Progenitor cell of endocrine pancreas (in vitro differentiated cells): ENCODE measurements at regions not wholly inside any gene's neighbourhood (a gene's known extent, or its start where the extent isn't known, plus 50 kb on each side); places are given as distances from the start of the nearest gene placed in this dataset.

Experiments
- DNase-seq: peaks from one replicate; pipeline ENCODE4 v3.0.0; 2021; ENCODE audit warnings: low spot score; ENCODE audit not compliant: unreplicated experiment
- H3K27ac Mint-ChIP-seq: 2 replicates; pipeline ENCODE4 v1.8.0; 2021; ENCODE audit warnings: mild to moderate bottlenecking, moderate library complexity, mixed read lengths
- H3K27me3 Mint-ChIP-seq: 2 replicates; pipeline ENCODE4 v1.8.0; 2021; ENCODE audit warnings: mixed read lengths
- H3K36me3 Mint-ChIP-seq: 2 replicates; pipeline ENCODE4 v1.8.0; 2022; ENCODE audit warnings: mixed read lengths; ENCODE audit not compliant: insufficient read depth
- H3K4me1 Mint-ChIP-seq: 2 replicates; pipeline ENCODE4 v1.8.0; 2021; ENCODE audit warnings: low read depth, mixed read lengths
- H3K4me3 Mint-ChIP-seq: 2 replicates; pipeline ENCODE4 v1.8.0; 2021; ENCODE audit warnings: low read depth, mild to moderate bottlenecking, moderate library complexity, mixed read lengths
- H3K9me3 Mint-ChIP-seq: 2 replicates; pipeline ENCODE4 v1.8.0; 2021; ENCODE audit warnings: low read depth, mixed read lengths
- CTCF ChIP-seq: fragments of 200-600 bp; sonication (generic); IDR thresholded peaks from one replicate; pipeline ENCODE4 v1.5.0; 2021; ENCODE audit warnings: antibody characterized with exemption, mild to moderate bottlenecking; ENCODE audit not compliant: unreplicated experiment

GRCh38 chr20:10925767-10926166 lies 252.0 kb upstream of the JAG1 start:
- H3K9me3 Mint-ChIP-seq, result peaks cover 9% of the 10 kb centered on the region
- TF ChIP-seq CTCF, result no peak
- no peak for DNase-seq
- H3K27ac Mint-ChIP-seq, result no peak overlapping the region
- no peaks in the 10 kb centered on the region for H3K36me3 Mint-ChIP-seq
- H3K4me1 Mint-ChIP-seq, result peaks cover 11% of the 10 kb centered on the region
- no peaks in the 10 kb centered on the region for H3K27me3 Mint-ChIP-seq
- H3K4me3 Mint-ChIP-seq, result no peak overlapping the region

- DNase-seq, result no peak
- no peak for TF ChIP-seq CTCF
- H3K27me3 Mint-ChIP-seq, result no peaks in the 10 kb centered on the region
- H3K4me1 Mint-ChIP-seq, result peaks cover 10% of the 10 kb centered on the region
- H3K4me3 Mint-ChIP-seq, result no peak overlapping the region
- no peaks in the 10 kb centered on the region for H3K36me3 Mint-ChIP-seq
- H3K9me3 Mint-ChIP-seq, result peaks cover 14% of the 10 kb centered on the region
- no peak overlapping the region for H3K27ac Mint-ChIP-seq
These were observed 253.3 kb upstream of the JAG1 start for GRCh38 chr20:10927011-10927583.

GRCh38 chr20:10927936-10928840 lies 254.4 kb upstream of the JAG1 start:
- no peak for TF ChIP-seq CTCF
- Mint-ChIP-seq H3K9me3 (peaks cover 14% of the 10 kb centered on the region), H3K27me3 (no peaks in the 10 kb centered on the region), H3K27ac (no peak overlapping the region), H3K36me3 (no peaks in the 10 kb centered on the region), H3K4me3 (no peak overlapping the region), H3K4me1 (peaks cover 3% of the 10 kb centered on the region)
- DNase-seq, result no peak

- peaks cover 14% of the 10 kb centered on the region for H3K9me3 Mint-ChIP-seq
- H3K27ac Mint-ChIP-seq, result no peak overlapping the region
- H3K4me3 Mint-ChIP-seq, result no peak overlapping the region
- H3K4me1 Mint-ChIP-seq, result peaks cover 3% of the 10 kb centered on the region
- no peaks in the 10 kb centered on the region for H3K27me3 Mint-ChIP-seq
- no peaks in the 10 kb centered on the region for H3K36me3 Mint-ChIP-seq
- no peak for DNase-seq
- no peak for TF ChIP-seq CTCF
These were observed 255.1 kb upstream of the JAG1 start for GRCh38 chr20:10928841-10929421.

- no peak for TF ChIP-seq CTCF
- Mint-ChIP-seq H3K36me3 (no peaks in the 10 kb centered on the region), H3K27me3 (no peaks in the 10 kb centered on the region), H3K9me3 (peaks cover 10% of the 10 kb centered on the region), H3K4me1 (peaks cover 4% of the 10 kb centered on the region), H3K4me3 (no peak overlapping the region), H3K27ac (no peak overlapping the region)
- no peak for DNase-seq
These were observed 262.0 kb upstream of the JAG1 start for GRCh38 chr20:10935658-10936402.
